GM20000 (cell line): ENCODE measurements at regions not wholly inside any gene's neighbourhood (a gene's known extent, or its start where the extent isn't known, plus 50 kb on each side); places are given as distances from the start of the nearest gene placed in this dataset.

Experiments used
- DNase-seq: peaks from one replicate; pipeline ENCODE4 v3.0.0; 2012; ENCODE audit warnings: low spot score
- CTCF ChIP-seq: IDR thresholded peaks from 2 replicates; pipeline ENCODE4 v1.5.1; 2012; ENCODE audit warnings: mild to moderate bottlenecking, control low read depth; ENCODE audit errors: extremely low read depth, missing control alignments

DNA sequence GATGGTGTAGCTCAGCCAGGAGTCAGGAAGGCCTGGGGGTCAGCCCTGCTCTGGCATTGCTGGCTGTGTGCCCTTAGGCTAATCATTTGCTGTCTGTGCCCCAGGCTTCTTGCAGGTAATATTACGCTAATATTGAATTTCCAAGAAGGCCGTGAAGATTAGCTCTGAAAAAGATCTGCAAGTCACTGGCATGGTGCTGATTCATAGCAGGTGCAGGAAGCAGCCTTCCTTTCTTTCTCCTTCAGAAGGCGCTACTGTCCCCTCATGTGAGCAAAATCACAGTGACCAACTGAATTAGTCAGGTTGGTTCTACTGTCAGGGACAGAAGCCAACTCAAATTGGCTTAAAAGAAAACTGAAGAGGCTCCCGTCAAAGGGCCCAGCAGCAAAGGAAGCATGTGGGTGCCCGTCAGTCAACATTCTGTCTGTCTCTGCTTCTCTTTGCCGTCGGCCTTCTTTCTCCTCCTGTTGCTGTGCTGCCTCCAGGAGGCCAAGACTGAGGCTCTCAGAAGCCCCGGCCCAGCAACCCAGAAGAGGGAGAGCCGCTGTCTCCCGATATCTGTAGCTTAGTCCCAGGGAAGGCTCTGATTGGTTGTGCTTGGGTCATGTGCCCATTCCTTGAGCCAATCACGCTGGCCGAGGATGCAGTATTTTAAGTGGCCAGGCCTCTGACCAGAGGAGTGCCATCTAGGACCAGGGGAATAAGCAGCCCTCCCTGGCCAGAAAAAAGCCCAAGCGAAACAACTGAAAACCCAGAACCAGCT, 67.8 kb upstream of the NEURL1B start:
- no peak for TF ChIP-seq CTCF
- DNase-seq: no peak

DNA sequence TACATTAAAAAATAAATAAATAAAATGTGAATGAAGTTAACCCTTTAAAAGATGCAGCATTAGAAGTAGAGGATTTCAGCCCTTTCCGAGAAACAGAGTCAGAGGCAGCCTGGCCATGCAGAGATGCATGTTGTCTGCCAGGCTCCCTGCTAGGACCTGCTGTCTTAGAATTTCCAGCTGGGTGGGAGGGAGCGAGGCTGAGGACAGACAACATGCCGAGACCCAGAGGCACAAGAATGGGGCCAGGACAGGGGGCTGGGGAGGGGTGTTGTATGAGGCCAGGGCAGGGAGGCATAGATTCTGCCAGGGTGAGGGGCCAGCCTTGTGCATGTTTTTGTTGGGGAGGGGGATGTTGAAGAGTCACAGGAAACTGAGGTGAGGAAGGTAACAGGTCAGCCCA, 68.6 kb upstream of the NEURL1B start:
- TF ChIP-seq CTCF: no peak
- DNase-seq: no peak

DNA sequence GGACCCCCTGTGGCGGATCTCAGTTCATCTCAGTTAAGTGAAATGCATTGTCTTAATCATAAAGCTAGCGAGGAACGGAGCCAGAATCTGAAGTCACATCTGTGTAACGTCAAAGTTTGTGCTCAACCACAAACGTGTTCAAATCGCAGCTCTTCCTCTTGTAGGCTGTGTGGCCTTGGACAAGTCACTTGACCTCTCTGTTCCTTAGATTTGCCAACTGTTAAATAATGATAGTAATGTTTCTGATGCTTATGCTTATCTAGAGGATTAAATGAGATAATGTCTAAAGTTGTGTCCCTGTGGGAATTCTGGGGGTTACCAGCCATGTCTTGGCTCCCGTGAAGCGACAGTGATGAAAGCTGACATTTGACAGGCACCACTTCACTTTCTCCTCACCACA, 69.2 kb upstream of the NEURL1B start:
- DNase-seq: no peak
- no peak for TF ChIP-seq CTCF

DNA sequence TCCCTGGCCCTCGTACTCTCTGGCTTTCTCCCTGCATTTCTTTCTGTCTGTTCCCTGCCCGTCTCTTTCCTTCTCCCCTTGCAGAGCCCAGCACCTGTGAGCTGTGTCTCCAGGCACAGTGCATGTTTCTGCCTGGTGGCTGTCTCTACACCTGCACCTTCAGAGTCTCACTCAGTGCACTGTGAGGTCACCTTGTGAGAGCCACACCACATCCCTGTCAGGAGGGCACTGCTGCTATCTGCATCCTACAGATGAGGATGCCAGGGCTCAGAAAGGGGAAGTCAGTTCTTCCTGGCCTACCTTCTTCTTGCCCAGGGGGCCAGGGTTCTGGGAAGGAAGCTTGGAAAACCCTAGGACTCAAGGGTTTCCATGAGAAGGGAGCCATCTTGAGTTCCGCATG, 69.7 kb upstream of the NEURL1B start:
- no peak for TF ChIP-seq CTCF

DNA sequence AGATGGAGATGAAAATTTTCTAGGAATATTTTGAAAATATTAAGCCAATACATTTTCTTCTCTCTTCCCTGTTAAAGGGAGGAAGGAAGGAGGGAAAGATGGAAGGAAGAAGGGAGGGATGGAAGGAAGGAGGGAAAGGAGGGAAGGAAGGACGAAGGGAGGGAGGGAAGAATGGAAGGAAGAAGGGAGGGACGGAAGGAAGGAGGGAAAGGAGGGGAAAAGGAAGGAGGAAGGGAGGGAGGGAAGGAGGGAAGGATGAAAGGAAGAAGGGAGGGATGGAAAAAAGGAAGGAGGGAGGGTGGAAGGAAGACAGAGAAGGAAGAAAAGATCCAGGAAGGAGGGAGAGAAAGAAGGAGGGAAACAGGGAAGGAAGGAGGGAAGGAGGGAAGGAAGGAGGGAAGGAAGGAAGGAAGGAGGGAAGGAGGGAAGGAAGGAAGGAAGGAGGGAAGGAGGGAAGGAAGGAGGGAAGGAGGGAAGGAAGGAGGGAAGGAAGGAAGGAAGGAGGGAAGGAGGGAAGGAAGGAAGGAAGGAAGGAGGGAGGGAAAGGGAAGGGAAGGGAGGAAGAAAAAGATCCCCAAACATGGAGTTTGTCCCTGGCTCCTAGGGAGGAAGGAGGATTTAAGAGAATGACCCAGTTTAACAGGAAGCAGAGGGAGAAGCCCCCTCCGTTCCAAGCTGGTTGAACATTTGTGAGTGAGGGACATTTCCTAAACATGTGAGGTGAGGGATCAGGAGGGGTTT, 70.3 kb upstream of the NEURL1B start:
- DNase-seq: no peak
- no peak for TF ChIP-seq CTCF

More for the DNA sequence above, 69.7 kb upstream of the NEURL1B start:
- no peak for DNase-seq

- DNase-seq: no peak
- no peak for TF ChIP-seq CTCF
These were observed 71.1 kb upstream of the NEURL1B start for GRCh38 chr5:172569861-172570558.
